CD4-positive, alpha-beta T cell (primary cell): ENCODE measurements at regions not wholly inside any gene's neighbourhood (a gene's known extent, or its start where the extent isn't known, plus 50 kb on each side); places are given as distances from the start of the nearest gene placed in this dataset.

Source experiments
- ATAC-seq: fragments of 200-7000 bp; cut with Tn5 transposase; one replicate; pipeline ENCODE4 v1.10.0; 2022; ENCODE audit warnings: mild to moderate bottlenecking; ENCODE audit not compliant: poor library complexity
- CTCF ChIA-PET: fragments of 350-600 bp; sonication (Branson Sonifier 250); formaldehyde crosslinking; loops from one replicate; lab custom pipeline; 2021; ENCODE audit warnings: antibody characterized with exemption, inconsistent platforms; lab: Charles Lee
- POLR2A ChIA-PET: fragments of 350-600 bp; sonication (Branson Sonifier 250); formaldehyde crosslinking; loops from one replicate; lab custom pipeline; 2021; ENCODE audit warnings: antibody characterized with exemption, inconsistent platforms; lab: Charles Lee
- DNase-seq, 14 experiments: peaks; one replicate each; pipeline ENCODE4 v3.0.0-alpha.2; 2013 to 2020; ENCODE audit warnings: mixed read lengths in 2 of 14
- H3K27ac ChIP-seq, 2 donors: one replicate each; pipeline versions ENCODE4 v1.5.1 to v1.7.0; 2013; ENCODE audit warnings: low read length in 2 of 2, low read depth in 1 of 2, mild to moderate bottlenecking in 1 of 2
- H3K27me3 ChIP-seq, 2 experiments: 1 replicate in 1 of 2; 2 replicates in 1 of 2; pipeline versions ENCODE4 v1.6.1 to v1.7.0; 2013; ENCODE audit warnings: low read length in 2 of 2, control low read depth in 1 of 2, mild to moderate bottlenecking in 1 of 2, moderate library complexity in 1 of 2; ENCODE audit not compliant: insufficient read depth in 2 of 2, control insufficient read depth in 1 of 2
- H3K36me3 ChIP-seq: one replicate; pipeline ENCODE4 v1.6.1; 2013; ENCODE audit warnings: low read length, control low read depth; ENCODE audit not compliant: insufficient read depth
- H3K4me1 ChIP-seq: one replicate; pipeline ENCODE4 v1.6.1; 2013; ENCODE audit warnings: low read length, control low read depth; ENCODE audit not compliant: insufficient read depth
- H3K4me3 ChIP-seq: one replicate; pipeline ENCODE4 v1.5.1; 2013; ENCODE audit warnings: mild to moderate bottlenecking, low read length, moderate library complexity
- H3K9me3 ChIP-seq, 2 experiments: 1 replicate in 1 of 2; 2 replicates in 1 of 2; pipeline versions ENCODE4 v1.6.1 to v1.7.0; 2013; ENCODE audit warnings: low read length in 2 of 2, mild to moderate bottlenecking in 2 of 2, control low read depth in 1 of 2, moderate library complexity in 1 of 2; ENCODE audit not compliant: control insufficient read depth in 1 of 2, insufficient read depth in 1 of 2
- H3K27ac Mint-ChIP-seq: one replicate; pipeline ENCODE4 v1.8.0; 2020; ENCODE audit warnings: mixed read lengths
- H3K27me3 Mint-ChIP-seq: one replicate; pipeline ENCODE4 v1.8.0; 2021; ENCODE audit warnings: mixed read lengths
- H3K36me3 Mint-ChIP-seq: one replicate; pipeline ENCODE4 v1.8.0; 2021; ENCODE audit warnings: low read depth, mixed read lengths
- H3K4me1 Mint-ChIP-seq: one replicate; pipeline ENCODE4 v1.8.0; 2021; ENCODE audit warnings: low read depth, mixed read lengths
- H3K4me3 Mint-ChIP-seq: one replicate; pipeline ENCODE4 v1.8.0; 2020; ENCODE audit warnings: mild to moderate bottlenecking, mixed read lengths
- H3K9me3 Mint-ChIP-seq: one replicate; pipeline ENCODE4 v1.8.0; 2020; ENCODE audit warnings: mixed read lengths
- CTCF ChIP-seq: fragments of 200-600 bp; IDR thresholded peaks from one replicate; pipeline ENCODE4 v1.8.0; 2022; ENCODE audit warnings: antibody characterized with exemption, mild to moderate bottlenecking
- intact Hi-C, 2 experiments: fragments of 100-400 bp; cut with DNase I in 1 of 2; cut with micrococcal nuclease in 1 of 2; formaldehyde crosslinking; loops; one replicate each; pipeline versions ENCODE4 v1.15.1 to v1.9.0; 2023 to 2025; cut with DNase I, micrococcal nuclease

- POLR2A ChIA-PET, result no interaction called here
- TF ChIP-seq CTCF, result no peak
These were observed 331.9 kb downstream of the TGFB2 start for GRCh38 chr1:218677026-218677425.

GRCh38 chr1:218679391-218679790 is 334.3 kb downstream of the TGFB2 start:
- H3K36me3 Mint-ChIP-seq, result no peaks in the 10 kb centered on the region
- no peaks in the 10 kb centered on the region for H3K4me1 ChIP-seq
- DNase-seq (no peak), ATAC-seq (no peak)
- H3K27ac Mint-ChIP-seq, result no peak overlapping the region
- H3K27ac ChIP-seq, result no peak overlapping the region
- H3K9me3 Mint-ChIP-seq, result no peaks in the 10 kb centered on the region
- TF ChIP-seq CTCF, result no peak
- intact Hi-C loops, result no loop called here
- no peaks in the 10 kb centered on the region for H3K27me3 Mint-ChIP-seq
- H3K4me3 Mint-ChIP-seq, result no peak overlapping the region
- CTCF ChIA-PET, result no interaction called here
- H3K4me1 Mint-ChIP-seq, result no peaks in the 10 kb centered on the region
- POLR2A ChIA-PET, result no interaction called here
- no peak overlapping the region for H3K4me3 ChIP-seq
- no peaks in the 10 kb centered on the region for H3K36me3 ChIP-seq
- no peaks in the 10 kb centered on the region for H3K27me3 ChIP-seq
- H3K9me3 ChIP-seq, result no peaks in the 10 kb centered on the region

More at GRCh38 chr1:218677026-218677425, 331.9 kb downstream of the TGFB2 start:
- Histone ChIP-seq H3K9me3 (no peaks in the 10 kb centered on the region), H3K4me1 (no peaks in the 10 kb centered on the region), H3K4me3 (no peak overlapping the region), H3K27me3 (no peaks in the 10 kb centered on the region), H3K27ac (no peak overlapping the region), H3K36me3 (no peaks in the 10 kb centered on the region)
- Mint-ChIP-seq H3K4me3 (no peak overlapping the region), H3K36me3 (no peaks in the 10 kb centered on the region), H3K4me1 (no peaks in the 10 kb centered on the region), H3K27ac (no peak overlapping the region), H3K9me3 (no peaks in the 10 kb centered on the region), H3K27me3 (no peaks in the 10 kb centered on the region)
- no peak for DNase-seq
- CTCF ChIA-PET, result no interaction called here
- no peak for ATAC-seq
- intact Hi-C loops, result no loop called here

- CTCF ChIA-PET, result no interaction called here
- Mint-ChIP-seq H3K9me3 (no peaks in the 10 kb centered on the region), H3K4me1 (no peaks in the 10 kb centered on the region), H3K27ac (no peak overlapping the region), H3K36me3 (no peaks in the 10 kb centered on the region), H3K4me3 (no peak overlapping the region), H3K27me3 (no peaks in the 10 kb centered on the region)
- Histone ChIP-seq H3K4me3 (no peak overlapping the region), H3K27ac (no peak overlapping the region), H3K9me3 (no peaks in the 10 kb centered on the region), H3K36me3 (no peaks in the 10 kb centered on the region), H3K4me1 (no peaks in the 10 kb centered on the region), H3K27me3 (no peaks in the 10 kb centered on the region)
- no peak for TF ChIP-seq CTCF
- POLR2A ChIA-PET, result no interaction called here
- ATAC-seq (no peak), DNase-seq (no peak)
- intact Hi-C loops, result no loop called here
These were observed 335.0 kb downstream of the TGFB2 start for GRCh38 chr1:218679988-218680748.
